ENCODE measurements at regions not wholly inside any gene's neighbourhood (a gene's known extent, or its start where the extent isn't known, plus 50 kb on each side); places are given as distances from the start of the nearest gene placed in this dataset.
"Not testable (repeated sequence)": the region's sequence is repeated elsewhere in the genome, so short reads cannot be mapped to it uniquely, and the experiment has no call there.

DNA sequence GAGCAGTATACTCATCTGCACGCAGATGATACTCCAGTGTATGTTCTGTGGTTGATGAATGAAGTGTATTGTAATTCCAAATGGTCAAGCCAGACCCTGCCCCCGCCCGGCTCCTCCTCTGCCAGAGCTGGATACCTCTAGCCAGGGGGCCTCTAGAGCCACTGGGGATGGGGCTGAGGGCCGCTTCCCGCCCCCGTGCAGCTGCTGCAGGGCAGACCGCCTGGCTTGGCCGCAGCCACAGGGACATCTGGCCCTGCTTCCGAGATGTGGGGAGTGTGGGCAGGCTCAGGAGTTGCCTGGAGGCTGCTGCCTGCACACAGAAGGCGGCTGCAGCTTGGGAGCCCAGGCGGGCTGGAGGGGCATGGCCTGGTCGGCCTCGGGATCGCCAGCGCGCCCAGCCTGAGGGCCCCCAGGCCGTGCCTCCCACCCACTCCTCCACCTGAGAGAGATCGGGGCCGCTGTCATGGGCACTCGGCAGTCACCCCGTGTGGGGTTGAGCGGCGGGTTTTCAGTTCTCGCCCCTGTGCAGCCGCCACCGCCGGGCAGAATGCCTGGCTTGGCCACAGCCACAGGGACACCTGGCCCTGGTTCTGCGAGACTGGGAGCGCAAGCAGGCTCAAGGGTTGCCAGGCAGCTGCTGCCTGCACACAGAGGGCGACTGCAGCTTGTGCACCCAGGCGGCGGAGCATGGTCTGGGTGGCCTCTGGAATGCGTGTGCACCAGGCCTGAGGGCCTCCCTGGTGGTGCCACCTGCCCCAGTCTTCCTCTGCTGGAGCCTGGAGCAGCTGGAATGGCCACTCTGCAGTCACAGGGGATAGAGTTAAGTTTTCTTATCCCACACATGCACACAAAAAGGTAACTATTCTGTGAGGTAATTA, 1643.7 kb downstream of the SPATA31A7 start:
- DNase-seq (ENCODE audit: low read depth in 2 of 2): not testable (repeated sequence)

- DNase-seq (ENCODE audit: low read depth in 2 of 2): not testable (repeated sequence)
These were observed 1647.5 kb downstream of the SPATA31A7 start for GRCh38 chr9:62837254-62837911.

DNA sequence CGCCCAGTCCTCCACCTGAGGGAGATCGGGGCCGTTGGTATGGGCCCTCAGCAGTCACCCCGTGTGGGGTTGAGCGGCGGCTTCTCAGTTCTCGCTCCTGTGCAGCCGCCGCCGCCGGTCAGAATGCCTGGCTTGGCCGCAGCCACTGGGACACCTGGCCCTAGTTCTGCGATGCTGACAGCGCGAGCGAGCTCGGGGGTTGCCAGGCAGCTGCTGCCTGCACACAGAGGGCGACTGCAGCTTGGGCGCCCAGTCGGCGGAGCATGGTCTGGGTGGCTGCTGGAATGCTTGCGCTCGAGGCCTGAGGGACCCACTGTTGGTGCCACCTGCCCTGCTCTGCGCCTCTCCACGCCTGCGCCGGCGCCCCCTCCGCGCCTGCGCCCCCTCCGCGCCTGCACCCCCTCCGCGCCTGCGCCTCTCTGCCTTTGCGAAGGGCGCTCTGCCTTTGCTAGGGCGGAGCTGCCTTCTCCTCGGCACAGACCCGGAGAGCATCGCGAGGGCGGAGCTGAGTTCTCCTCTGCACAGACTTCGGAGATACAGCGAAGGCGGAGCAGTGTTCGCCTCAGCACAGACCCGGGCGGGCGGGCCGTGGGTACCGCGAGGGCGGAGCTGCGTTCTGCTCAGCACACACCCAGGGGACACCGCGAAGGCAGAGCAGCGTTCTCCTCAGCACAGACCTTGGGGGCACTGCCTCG, 1648.3 kb downstream of the SPATA31A7 start:
- DNase-seq (ENCODE audit: low read depth in 2 of 2): peak; percentile 90 to 93

- DNase-seq (ENCODE audit: low read depth in 2 of 2): not testable (repeated sequence)
These were observed 1649.3 kb downstream of the SPATA31A7 start for GRCh38 chr9:62839168-62839567.

DNA sequence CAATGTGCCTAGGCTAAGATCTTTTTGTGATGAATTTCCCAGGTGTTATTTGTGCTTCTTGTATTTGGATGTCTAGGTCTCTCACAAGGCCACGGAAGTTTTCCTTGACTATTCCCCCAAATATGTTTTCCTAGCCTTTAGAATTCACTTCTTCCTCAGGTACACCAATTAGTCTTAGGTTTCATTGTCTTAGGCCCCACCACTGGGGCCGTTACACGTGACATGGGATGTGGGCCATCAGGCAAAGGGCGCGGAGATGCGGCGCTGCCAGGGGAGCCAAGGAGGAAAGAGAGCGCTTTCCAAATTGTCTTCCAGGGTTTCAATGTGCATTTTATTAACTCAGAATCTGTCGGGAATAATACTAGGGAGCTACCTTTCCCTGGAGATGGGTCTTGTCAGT, 1653.3 kb downstream of the SPATA31A7 start:
- DNase-seq (ENCODE audit: low read depth in 2 of 2): not testable (repeated sequence)

- not testable (repeated sequence) for DNase-seq (ENCODE audit: low read depth in 2 of 2)
These were observed 1654.0 kb downstream of the SPATA31A7 start for GRCh38 chr9:62843706-62844290.

DNA sequence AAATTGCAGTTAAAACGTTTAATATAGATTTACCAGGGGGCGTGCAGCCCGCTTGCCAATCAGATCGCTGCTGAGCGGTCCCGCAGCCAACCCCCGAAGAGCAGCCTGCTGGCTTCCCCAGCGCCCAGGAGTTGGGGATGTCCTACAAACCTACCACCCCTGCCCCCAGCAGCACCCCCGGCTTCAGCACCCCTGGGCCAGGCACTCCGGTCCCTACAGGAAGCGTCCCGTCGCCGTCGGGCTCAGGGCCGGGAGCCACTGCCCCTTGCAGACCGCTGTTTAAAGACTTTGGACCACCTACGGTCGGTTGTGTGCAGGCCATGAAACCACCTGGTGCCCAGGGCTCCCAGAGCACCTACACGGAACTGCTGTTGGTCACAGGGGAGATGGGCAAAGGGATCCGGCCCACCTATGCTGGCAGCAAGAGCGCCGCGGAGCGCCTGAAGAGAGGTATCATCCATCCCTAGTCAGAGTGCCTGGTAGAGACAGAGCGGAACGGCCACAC, 1654.9 kb downstream of the SPATA31A7 start:
- not testable (repeated sequence) for DNase-seq (ENCODE audit: low read depth in 2 of 2)

DNA sequence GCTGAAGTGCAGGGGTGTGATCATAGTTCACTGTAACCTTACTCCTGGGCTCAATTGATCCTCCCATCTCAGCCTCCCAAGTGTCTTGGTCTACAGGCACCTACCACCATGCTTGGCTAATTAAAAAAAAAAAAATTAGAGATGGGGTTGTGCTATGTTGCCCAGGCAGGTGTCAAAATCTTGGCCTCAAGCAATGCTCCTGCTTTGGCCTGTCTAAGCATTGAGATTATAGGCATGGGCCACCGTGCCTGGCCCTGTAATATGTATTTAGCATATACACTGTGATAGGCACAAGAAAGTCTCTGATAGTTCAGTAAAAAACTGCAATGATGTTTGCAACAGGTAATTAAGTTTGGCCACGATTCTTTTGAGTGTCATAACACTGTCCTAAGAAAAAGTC, 1658.4 kb downstream of the SPATA31A7 start:
- not testable (repeated sequence) for DNase-seq (ENCODE audit: low read depth in 2 of 2)

DNA sequence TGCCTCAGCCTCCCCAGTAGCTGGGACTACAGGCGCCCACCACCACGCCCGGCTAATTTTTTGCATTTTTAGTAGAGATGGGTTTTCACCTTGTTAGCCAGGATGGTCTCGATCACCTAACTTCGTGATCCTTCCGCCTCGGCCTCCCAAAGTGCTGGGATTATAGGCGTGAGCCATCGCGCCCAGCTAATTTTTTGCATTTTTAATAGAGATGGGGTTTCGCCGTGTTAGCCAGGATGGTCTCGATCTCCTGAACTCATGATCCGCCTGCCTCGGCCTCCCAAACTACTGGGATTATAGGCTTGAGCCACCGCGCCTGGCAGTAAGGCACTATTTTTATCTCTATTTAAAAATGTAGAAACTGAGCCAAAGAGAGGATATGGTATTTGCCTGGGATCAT, 1660.2 kb downstream of the SPATA31A7 start:
- not testable (repeated sequence) for DNase-seq (ENCODE audit: low read depth in 2 of 2)

GRCh38 chr9:62857280-62857679, 1667.4 kb downstream of the SPATA31A7 start:
- not testable (repeated sequence) for DNase-seq (ENCODE audit: low read depth in 2 of 2)

DNA sequence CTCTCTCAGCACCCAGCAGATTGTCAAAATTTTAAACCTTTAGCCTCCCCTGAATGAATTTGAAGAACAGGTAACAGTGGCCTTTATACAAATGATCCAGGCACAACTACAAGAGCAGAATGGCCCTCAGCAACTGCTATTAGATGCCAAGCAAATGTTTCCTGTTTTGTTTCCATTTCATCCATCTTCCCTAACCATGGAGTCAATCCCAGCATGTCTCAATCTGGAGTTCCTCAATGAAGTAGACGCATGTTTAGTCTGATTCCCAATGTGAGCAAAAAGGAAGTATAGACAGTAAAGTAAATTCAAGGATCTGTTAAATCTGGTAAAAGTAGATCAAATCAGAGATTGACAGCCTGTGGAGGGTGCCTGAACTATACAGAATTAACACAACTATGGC, 1668.4 kb downstream of the SPATA31A7 start:
- not testable (repeated sequence) for DNase-seq (ENCODE audit: low read depth in 2 of 2)

DNA sequence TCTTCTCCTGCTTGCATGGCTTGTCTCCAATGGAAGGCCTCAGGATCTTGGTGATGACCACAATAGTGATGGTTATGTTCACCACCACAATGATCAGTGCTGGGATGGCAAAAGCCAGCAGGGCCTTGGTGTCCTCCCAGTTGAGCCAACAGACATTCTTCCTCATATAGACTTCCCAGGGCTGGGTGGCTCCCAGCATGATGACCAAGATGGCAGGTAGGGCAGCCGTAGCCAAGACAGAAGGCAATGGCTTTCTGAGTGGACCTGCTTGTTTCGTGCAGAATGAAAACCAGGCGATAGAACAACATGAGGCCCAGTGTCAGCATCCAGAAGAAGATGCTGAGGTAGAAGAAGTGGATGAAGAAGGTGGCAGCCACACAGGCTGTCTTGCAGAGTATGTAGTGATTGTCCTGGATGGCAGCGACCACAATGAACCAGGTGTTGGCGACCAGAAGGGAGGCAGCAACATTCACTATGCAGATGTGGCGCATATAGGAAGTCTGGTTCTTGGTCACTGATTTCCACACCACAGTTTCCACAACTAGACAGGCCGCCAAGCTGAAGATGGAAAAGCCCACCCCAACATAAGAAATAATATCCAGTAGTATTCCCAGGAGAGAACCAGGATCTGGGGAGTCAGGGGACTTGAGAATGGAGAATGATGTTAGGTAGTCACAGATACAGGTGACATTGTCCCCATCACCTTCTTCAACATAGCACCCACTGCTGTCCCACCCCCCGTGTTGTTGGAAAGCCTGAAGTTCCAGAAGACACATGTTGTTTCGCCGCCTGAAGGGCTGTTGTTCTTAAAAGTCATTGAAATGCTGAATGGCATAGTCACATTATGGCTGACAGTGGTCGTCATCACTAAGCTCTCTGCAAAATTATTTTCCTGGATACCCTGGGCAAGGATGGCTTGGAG, 1671.4 kb downstream of the SPATA31A7 start:
- DNase-seq (ENCODE audit: low read depth in 2 of 2): not testable (repeated sequence)

DNA sequence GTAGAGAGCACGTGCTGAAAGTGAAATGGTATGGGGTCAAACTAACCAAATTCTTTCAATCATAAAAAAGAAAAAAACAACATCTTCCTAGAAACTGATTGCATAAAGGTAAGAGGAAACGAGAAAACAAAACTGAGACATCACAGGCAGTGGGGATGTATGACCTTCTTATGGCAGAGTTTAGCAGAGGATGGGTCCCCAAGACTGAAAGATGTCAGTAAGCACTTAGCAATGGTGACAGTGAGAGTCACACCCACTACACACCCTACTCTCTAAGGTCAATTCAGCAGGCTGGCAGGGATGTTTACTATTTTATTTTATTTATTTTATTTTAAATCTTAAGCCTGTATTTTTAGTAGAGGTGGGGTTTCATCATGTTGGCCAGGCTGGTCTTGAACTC, 1672.3 kb downstream of the SPATA31A7 start:
- DNase-seq (ENCODE audit: low read depth in 2 of 2): not testable (repeated sequence)

DNA sequence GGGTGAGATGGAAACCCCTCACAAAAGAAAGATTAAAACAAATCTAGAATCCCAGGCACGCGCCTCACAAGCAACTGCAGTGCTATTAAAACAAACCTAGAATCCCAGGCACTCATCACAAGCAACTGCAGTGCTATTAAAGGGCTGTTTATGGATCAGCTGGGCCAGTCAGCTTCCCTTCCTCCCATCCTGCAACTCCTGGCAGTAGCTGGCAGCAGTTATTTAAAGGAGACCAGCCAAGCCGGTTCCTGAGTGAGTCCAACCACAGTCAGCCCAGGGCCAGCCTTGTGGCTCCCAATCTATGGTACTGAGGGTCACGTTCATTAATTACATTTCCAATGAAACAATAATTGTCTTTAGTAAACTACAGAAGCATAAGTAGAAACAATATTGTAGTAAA, 1673.5 kb downstream of the SPATA31A7 start:
- DNase-seq (ENCODE audit: low read depth in 2 of 2): not testable (repeated sequence)

DNA sequence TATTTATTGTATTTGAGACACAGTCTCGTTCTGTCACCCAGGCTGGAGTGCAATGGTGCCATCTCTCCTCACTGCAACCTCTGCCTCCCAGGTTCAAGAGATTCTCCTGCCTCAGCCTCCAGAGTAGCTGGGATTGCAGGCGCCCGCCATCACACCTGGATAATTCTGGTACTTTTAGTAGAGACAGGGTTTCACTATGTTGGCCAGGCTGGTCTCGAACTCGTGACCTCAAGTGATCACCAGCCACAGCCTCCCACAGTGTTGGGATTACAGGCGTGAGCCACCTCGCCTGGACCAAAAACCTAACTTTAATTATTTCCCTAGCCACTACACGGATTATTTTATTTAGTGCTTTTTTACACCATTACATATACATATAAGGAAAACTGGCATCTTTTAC, 1674.0 kb downstream of the SPATA31A7 start:
- DNase-seq (ENCODE audit: low read depth in 2 of 2): not testable (repeated sequence)

- DNase-seq (ENCODE audit: low read depth in 2 of 2): not testable (repeated sequence)
These were observed 1674.9 kb downstream of the SPATA31A7 start for GRCh38 chr9:62864481-62865469.

DNA sequence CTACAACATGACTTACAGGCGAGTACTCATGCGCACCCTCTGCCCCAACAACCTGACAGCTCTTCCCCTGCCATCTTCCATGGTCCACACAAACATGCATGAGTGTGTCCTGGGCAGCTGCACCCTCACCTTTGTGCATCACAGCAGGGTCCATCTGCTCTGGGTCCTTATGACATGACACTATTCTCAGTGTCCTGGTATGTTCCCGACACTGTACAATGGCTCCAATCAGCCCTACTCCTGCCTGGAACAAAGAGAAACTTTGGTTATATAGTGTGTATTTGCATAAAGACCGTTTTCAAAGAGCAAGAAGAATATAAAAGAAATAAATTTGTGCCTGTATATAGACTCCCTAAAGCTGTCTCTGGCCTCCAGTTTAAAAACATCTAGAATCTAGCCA, 1679.2 kb downstream of the SPATA31A7 start:
- DNase-seq (ENCODE audit: low read depth in 2 of 2): not testable (repeated sequence)

DNA sequence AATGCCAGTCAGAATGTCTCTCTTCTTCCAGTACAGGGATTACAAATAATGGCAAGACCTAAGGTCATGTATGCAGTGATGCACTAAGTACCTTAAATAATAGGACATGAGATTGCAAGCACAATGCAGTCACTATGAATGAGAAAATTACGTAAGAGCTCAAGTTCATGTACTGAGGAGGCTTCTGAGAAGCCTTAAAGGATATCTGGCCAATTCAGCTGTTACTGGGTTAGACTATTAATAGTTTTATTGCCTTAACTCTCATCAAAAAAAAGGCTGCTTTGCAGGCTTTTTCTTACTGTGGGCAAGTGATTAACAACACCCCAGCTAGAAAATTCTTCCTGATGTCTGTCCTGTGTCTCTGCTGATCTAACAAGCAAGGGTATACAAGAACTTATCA, 1681.9 kb downstream of the SPATA31A7 start:
- DNase-seq (ENCODE audit: low read depth in 2 of 2): not testable (repeated sequence)

DNA sequence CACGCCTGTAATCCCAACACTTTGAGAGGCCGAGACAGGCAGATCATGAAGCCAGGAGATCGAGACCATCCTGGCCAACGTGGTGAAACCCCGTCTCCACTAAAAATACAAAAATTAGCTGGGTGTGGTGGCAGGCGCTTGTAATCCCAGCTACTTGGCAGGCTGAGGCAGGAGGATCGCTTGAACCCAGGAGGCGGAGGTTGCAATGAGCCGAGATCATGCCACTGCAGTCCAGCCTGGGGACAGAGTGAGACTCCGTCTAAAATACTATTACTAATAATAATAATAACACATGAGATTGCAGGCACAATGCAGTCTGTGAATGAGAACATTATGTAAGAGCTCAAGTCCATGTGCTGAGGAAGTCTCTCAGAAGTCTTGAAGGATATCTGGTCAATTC, 1684.4 kb downstream of the SPATA31A7 start:
- DNase-seq (ENCODE audit: low read depth in 2 of 2): not testable (repeated sequence)

All from stimulated activated CD4-positive, alpha-beta T cell treated with anti-CD3 and anti-CD28 coated beads, Interleukin-12 subunit alpha, Interleukin-12 subunit beta, amount 100 ng/mL, for 24 hours (primary cell).